HG03457 (cell line): ENCODE measurements at regions not wholly inside any gene's neighbourhood (a gene's known extent, or its start where the extent isn't known, plus 50 kb on each side); places are given as distances from the start of the nearest gene placed in this dataset.
"Not testable (repeated sequence)": the region's sequence is repeated elsewhere in the genome, so short reads cannot be mapped to it uniquely, and the experiment has no call there.

Source experiments
- ATAC-seq: cut with Tn5 transposase; IDR thresholded peaks from one replicate; pipeline ENCODE4 v1.9.1; 2021; ENCODE audit warnings: moderate number of reproducible peaks; ENCODE audit not compliant: unreplicated experiment

GRCh38 chr2:186349508-186349907 is 136.6 kb upstream of the ZC3H15 start:
- ATAC-seq: no peak

DNA sequence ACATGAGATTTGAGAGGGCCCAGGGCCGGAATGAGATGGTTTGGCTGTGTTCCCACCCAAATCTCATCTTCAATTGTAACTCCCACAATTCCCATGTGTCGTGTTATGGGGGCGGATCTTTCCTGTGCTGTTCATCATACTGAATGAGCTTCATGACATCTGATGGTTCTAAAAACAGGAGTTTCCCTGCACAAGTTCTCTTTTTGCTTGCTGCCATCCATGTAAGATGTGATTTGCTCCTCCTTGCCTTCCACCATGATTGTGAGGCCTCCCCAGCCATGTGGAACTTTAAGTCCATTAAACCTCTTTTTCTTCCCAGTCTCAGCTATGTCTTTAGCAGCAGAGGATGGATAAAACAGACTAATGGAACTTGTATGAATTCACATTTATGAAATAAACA is 131.9 kb upstream of the ZC3H15 start:
- not testable (repeated sequence) for ATAC-seq

DNA sequence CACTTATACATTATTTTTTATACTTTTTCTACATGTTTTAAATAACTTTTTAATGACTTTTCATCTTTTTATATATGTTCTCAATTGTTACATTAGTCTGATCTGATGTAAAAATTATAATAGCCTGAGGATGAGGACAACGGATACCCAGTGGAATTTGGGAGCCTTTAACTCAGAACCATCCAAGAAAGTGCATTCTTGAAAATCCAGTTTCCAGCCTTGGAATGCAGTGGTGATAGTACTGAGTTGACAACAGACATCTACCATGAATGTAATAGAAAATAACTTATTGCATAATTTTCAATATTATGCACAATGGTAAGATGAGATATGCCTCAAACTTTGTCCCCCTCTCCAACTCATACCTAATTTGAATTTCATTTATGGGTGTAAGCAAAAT is 120.7 kb upstream of the ZC3H15 start:
- ATAC-seq: no peak

GRCh38 chr2:186379052-186379451 is 107.0 kb upstream of the ZC3H15 start:
- ATAC-seq: no peak

DNA sequence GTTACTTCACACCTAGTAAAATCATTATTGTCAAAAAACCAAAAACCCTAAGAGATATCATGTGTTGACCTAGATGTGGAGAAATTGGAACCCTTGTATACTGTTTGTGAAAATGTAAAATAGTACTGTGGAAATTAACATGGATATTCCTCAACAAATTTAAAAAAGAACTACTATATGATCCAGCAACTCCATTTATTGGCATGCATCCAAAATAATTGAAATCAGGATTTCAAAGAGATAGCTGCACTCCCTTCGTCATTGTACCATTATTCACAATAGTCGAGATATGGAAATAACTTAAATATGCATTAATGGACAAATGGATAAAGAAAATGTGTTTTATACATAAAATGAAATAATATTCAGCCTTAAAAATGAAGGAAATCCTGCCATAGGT is 105.3 kb upstream of the ZC3H15 start:
- ATAC-seq: no peak

DNA sequence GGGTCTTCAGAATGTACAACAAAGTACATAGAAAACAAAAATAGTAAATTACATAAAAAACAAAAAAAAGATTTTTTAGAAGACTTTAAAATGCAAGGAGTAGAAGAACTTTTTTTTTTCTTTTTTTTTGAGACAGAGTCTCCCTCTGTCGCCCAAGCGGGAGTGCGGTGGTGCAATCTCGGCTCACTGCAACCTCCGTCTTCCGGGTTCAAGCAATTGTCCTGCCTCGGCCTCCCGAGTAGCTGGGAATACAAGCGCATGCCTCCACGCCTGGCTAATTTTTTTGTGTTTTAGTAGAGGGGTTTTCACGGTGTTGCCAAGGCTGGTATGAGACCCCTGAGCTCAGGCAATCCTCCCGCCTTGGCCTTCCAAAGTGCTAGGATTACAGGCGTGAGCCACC is 104.5 kb upstream of the ZC3H15 start:
- ATAC-seq: no peak

- ATAC-seq: no peak
These were observed 103.1 kb upstream of the ZC3H15 start for GRCh38 chr2:186382932-186383331.

- no peak for ATAC-seq
These were observed 101.8 kb upstream of the ZC3H15 start for GRCh38 chr2:186384226-186384625.

DNA sequence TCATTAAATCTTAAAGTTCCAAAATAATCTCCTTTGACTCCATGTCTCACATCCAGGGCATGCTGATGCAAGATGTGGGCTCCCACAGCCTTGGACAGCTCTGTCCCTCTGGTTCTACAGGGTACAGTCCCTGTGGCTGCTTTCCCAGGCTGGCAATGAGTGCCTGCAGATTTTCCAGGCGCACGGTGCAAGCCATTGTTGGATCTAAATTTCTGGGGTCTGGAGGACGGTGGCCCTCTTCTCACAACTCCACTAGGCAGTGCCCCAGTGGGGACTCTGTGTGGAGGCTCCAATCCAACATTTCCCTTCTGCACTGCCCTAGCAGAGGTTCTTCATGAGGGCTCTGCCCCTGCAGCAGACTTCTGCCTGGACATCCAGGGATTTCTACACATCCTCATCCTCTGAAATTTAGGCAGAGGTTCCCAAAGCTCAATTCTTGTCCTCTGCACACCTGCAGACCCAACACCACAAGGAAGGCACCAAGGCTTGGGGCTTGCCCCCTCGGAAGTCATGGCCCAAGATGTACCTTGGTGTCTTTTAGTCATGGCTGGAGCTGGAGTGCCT is 100.3 kb upstream of the ZC3H15 start:
- not testable (repeated sequence) for ATAC-seq

- ATAC-seq: peak; percentile 82
These were observed 86.9 kb upstream of the ZC3H15 start for GRCh38 chr2:186399082-186399644.

GRCh38 chr2:186405842-186406241 is 80.2 kb upstream of the ZC3H15 start:
- no peak for ATAC-seq

- ATAC-seq: no peak
These were observed 78.4 kb upstream of the ZC3H15 start for GRCh38 chr2:186407611-186408010.

DNA sequence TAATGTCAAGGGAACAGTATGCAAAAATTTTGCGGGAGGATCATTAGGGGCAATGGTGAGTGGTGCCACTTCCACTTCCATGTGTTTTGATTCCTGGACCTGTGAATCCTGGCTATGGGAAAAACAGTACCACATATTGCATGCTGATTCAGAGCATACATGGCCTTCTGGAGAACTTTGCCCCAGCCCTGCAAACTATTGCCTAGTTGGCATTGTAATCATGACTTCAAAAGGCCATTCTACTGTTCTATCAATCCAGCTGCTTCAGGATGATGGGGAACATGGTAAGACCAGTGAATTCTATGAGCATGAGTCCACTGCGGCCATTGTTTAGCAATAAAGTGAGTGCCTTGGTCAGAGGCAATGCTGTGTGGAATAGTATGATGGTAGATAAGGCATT is 75.3 kb upstream of the ZC3H15 start:
- no peak for ATAC-seq

GRCh38 chr2:186422226-186422625 is 63.8 kb upstream of the ZC3H15 start:
- no peak for ATAC-seq

GRCh38 chr2:186423481-186423880 is 62.6 kb upstream of the ZC3H15 start:
- no peak for ATAC-seq

DNA sequence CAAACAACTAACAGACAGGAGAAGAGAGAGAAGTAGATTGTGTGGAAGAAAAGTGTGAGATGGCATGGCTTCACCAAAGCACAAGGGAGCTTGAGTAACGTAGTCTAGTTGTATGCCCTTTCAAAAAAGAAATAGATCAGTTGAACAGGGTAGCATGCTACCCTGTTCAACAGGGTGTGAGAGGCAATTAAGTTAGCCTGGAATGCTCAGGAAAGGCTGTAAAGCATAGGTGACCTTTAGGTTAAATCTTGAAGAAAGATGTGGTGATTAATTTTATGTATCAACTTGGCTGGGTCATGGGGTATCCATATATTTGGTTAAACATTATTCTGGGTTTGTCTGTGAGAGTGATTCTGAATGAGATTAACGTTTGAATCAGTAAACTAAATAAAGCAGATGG is 61.8 kb upstream of the ZC3H15 start:
- no peak for ATAC-seq

GRCh38 chr2:186425576-186425975 is 60.5 kb upstream of the ZC3H15 start:
- no peak for ATAC-seq

- peak; percentile 94 for ATAC-seq
These were observed 59.7 kb upstream of the ZC3H15 start for GRCh38 chr2:186426153-186427016.

- ATAC-seq: peak; percentile 40
These were observed 59.1 kb upstream of the ZC3H15 start for GRCh38 chr2:186427017-186427350.

DNA sequence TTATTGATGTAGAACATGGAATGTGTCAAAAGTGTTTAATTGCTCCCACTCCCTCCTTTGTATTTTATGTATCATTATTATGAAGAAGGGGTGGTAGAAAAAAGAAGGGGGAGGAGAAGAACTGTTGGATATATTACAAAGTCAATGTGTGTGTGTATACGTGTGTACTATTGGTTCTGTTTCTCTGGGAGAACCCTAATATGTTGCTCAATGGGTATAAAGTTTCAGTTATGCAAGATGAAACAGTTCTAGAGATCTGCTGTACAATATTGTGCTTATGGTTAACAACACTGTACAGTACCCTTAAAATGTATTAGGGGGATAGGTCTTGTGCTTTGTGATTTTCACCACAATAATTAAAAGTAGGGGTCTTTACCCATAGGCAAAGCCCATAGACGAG is 58.1 kb upstream of the ZC3H15 start:
- ATAC-seq: no peak

GRCh38 chr2:186429104-186429503 is 57.0 kb upstream of the ZC3H15 start:
- ATAC-seq: no peak

DNA sequence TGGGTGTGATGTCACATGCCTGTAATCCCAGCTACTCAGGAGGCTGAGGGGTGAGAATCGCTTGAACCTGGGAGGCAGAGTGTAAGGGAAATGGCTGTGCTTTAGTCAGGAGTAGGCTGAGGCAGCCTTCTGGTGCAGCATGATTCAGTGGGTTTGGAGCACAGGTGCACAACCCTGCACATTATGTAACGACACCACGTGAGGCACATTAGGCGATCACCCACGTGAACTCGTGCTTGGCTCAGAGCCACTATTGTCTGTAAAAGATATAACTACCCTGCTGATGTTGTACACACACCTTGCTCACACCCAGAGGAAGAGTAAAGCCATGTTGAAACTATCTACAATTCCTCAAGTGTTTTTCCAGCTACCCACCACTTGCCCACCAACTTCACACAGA is 54.8 kb upstream of the ZC3H15 start:
- no peak for ATAC-seq
